Activated CD8-positive, alpha-beta T cell treated with anti-CD3 and anti-CD28 coated beads for 36 hours (primary cell): ENCODE measurements at regions not wholly inside any gene's neighbourhood (a gene's known extent, or its start where the extent isn't known, plus 50 kb on each side); places are given as distances from the start of the nearest gene placed in this dataset.

ENCODE experiments used
- ATAC-seq: fragments of 200-7000 bp; cut with Tn5 transposase; one replicate; pipeline ENCODE4 v1.10.0; 2021; ENCODE audit warnings: mild to moderate bottlenecking, moderate library complexity
- CTCF ChIA-PET: fragments of 350-600 bp; sonication (Branson Sonifier 250); formaldehyde crosslinking; loops from one replicate; lab custom pipeline; 2021; ENCODE audit warnings: antibody characterized with exemption; lab: Charles Lee
- POLR2A ChIA-PET: fragments of 350-600 bp; sonication (Branson Sonifier 250); formaldehyde crosslinking; loops from one replicate; lab custom pipeline; 2021; ENCODE audit warnings: antibody characterized with exemption; lab: Charles Lee
- DNase-seq: peaks from one replicate; pipeline ENCODE4 v3.0.0-alpha.2; 2020
- H3K27ac Mint-ChIP-seq: one replicate; pipeline ENCODE4 v1.8.0; 2021; ENCODE audit warnings: mild to moderate bottlenecking, mixed read lengths
- H3K27me3 Mint-ChIP-seq: one replicate; pipeline ENCODE4 v1.8.0; 2021; ENCODE audit warnings: mixed read lengths
- H3K36me3 Mint-ChIP-seq: one replicate; pipeline ENCODE4 v1.8.0; 2021; ENCODE audit warnings: low read depth, mixed read lengths
- H3K4me1 Mint-ChIP-seq: one replicate; pipeline ENCODE4 v1.8.0; 2021; ENCODE audit warnings: low read depth, mixed read lengths
- H3K4me3 Mint-ChIP-seq: one replicate; pipeline ENCODE4 v1.8.0; 2021; ENCODE audit warnings: mild to moderate bottlenecking, moderate library complexity, mixed read lengths
- H3K9me3 Mint-ChIP-seq: one replicate; pipeline ENCODE4 v1.8.0; 2021; ENCODE audit warnings: mixed read lengths
- intact Hi-C: fragments of 100-400 bp; cut with micrococcal nuclease; formaldehyde crosslinking; loops from one replicate; pipeline ENCODE4 v1.10.0; 2022
- TF ChIP-seq, protein P1 (sequence below): fragments of 200-600 bp; IDR thresholded peaks from one replicate; pipeline ENCODE4 v1.8.0; 2022; ENCODE audit warnings: antibody characterized with exemption, mild to moderate bottlenecking

GRCh38 chr6:140237251-140237650 lies 862.8 kb upstream of the CITED2 start:
- Mint-ChIP-seq H3K36me3 (no peaks in the 10 kb centered on the region), H3K4me3 (no peak overlapping the region), H3K27me3 (no peaks in the 10 kb centered on the region), H3K4me1 (no peaks in the 10 kb centered on the region), H3K9me3 (peaks cover 1% of the 10 kb centered on the region), H3K27ac (no peak overlapping the region)
- intact Hi-C loops: no loop called here
- ChIA-PET CTCF (no interaction called here), POLR2A (no interaction called here)
- ATAC-seq (no peak), DNase-seq (no peak)
- TF ChIP-seq, protein P1, sequence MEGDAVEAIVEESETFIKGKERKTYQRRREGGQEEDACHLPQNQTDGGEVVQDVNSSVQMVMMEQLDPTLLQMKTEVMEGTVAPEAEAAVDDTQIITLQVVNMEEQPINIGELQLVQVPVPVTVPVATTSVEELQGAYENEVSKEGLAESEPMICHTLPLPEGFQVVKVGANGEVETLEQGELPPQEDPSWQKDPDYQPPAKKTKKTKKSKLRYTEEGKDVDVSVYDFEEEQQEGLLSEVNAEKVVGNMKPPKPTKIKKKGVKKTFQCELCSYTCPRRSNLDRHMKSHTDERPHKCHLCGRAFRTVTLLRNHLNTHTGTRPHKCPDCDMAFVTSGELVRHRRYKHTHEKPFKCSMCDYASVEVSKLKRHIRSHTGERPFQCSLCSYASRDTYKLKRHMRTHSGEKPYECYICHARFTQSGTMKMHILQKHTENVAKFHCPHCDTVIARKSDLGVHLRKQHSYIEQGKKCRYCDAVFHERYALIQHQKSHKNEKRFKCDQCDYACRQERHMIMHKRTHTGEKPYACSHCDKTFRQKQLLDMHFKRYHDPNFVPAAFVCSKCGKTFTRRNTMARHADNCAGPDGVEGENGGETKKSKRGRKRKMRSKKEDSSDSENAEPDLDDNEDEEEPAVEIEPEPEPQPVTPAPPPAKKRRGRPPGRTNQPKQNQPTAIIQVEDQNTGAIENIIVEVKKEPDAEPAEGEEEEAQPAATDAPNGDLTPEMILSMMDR: no peak

GRCh38 chr6:140236732-140237131 lies 862.3 kb upstream of the CITED2 start:
- ChIA-PET CTCF (no interaction called here), POLR2A (no interaction called here)
- intact Hi-C loops: no loop called here
- no peak for DNase-seq
- Mint-ChIP-seq H3K27ac (no peak overlapping the region), H3K27me3 (no peaks in the 10 kb centered on the region), H3K9me3 (peaks cover 5% of the 10 kb centered on the region), H3K4me1 (no peaks in the 10 kb centered on the region), H3K4me3 (no peak overlapping the region), H3K36me3 (no peaks in the 10 kb centered on the region)
- TF ChIP-seq, protein P1: no peak
- no peak for ATAC-seq

GRCh38 chr6:140230282-140230681 lies 855.8 kb upstream of the CITED2 start:
- intact Hi-C loops: no loop called here
- ATAC-seq (no peak), DNase-seq (no peak)
- Mint-ChIP-seq H3K27me3 (no peaks in the 10 kb centered on the region), H3K9me3 (peaks cover 5% of the 10 kb centered on the region), H3K36me3 (no peaks in the 10 kb centered on the region), H3K4me1 (no peaks in the 10 kb centered on the region), H3K4me3 (no peak overlapping the region), H3K27ac (no peak overlapping the region)
- ChIA-PET POLR2A (no interaction called here), CTCF (no interaction called here)
- TF ChIP-seq, protein P1: no peak

GRCh38 chr6:140228491-140228890 lies 854.0 kb upstream of the CITED2 start:
- Mint-ChIP-seq H3K27me3 (no peaks in the 10 kb centered on the region), H3K36me3 (no peaks in the 10 kb centered on the region), H3K4me3 (no peak overlapping the region), H3K9me3 (peaks cover 5% of the 10 kb centered on the region), H3K27ac (no peak overlapping the region), H3K4me1 (no peaks in the 10 kb centered on the region)
- ChIA-PET CTCF (no interaction called here), POLR2A (no interaction called here)
- intact Hi-C loops: no loop called here
- DNase-seq (no peak), ATAC-seq (no peak)
- TF ChIP-seq, protein P1: no peak

DNA sequence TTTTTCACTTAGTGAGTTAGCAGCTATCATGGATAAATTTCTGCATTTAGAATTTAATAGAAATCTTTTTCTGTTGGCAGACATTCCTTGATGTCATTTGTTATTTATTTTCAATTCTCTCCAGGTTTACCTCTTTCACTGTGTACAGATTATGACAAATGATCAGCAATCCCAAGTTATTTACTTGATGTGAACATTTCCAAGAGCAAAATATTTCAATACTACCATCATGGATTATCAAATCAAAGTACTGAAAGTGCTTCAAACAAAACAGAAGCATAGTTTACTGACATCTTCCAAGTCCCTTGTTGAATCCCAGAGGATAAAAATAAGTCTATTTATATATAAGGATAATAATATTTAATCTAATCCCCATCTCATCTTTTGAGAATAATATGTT lies 852.2 kb upstream of the CITED2 start:
- POLR2A ChIA-PET: no interaction called here
- ATAC-seq (no peak), DNase-seq (no peak)
- no peaks in the 10 kb centered on the region for H3K36me3 Mint-ChIP-seq
- CTCF ChIA-PET: no interaction called here
- H3K4me3 Mint-ChIP-seq: no peak overlapping the region
- no peaks in the 10 kb centered on the region for H3K9me3 Mint-ChIP-seq
- H3K27me3 Mint-ChIP-seq: no peaks in the 10 kb centered on the region
- H3K27ac Mint-ChIP-seq: no peak overlapping the region
- TF ChIP-seq, protein P1: no peak
- intact Hi-C loops: no loop called here
- H3K4me1 Mint-ChIP-seq: no peaks in the 10 kb centered on the region
